ENCODE measurements at regions not wholly inside any gene's neighbourhood (a gene's known extent, or its start where the extent isn't known, plus 50 kb on each side); places are given as distances from the start of the nearest gene placed in this dataset.

- Histone ChIP-seq H2AFZ (no peak overlapping the region), H4K20me1 (replicated peaks; ENCODE audit: insufficient read depth) (no peaks in the 10 kb centered on the region), H3K79me2 (replicated peaks; ENCODE audit: insufficient read depth) (no peaks in the 10 kb centered on the region), H3K36me3 (ENCODE audit: insufficient read depth) (no peaks in the 10 kb centered on the region), H3K27me3 (ENCODE audit: insufficient read depth) (no peaks in the 10 kb centered on the region), H3K9me2 (ENCODE audit: insufficient read depth) (no peaks in the 10 kb centered on the region), H3K27ac (ENCODE audit: low read depth) (no peak overlapping the region), H3K4me1 (ENCODE audit: insufficient read depth) (no peaks in the 10 kb centered on the region), H3F3A (replicated peaks; ENCODE audit: low read depth) (no peaks in the 10 kb centered on the region), H3K4me2 (no peak overlapping the region), H3K4me3 (no peak overlapping the region)
- no peak overlapping the region for H3K4me3 Mint-ChIP-seq
- no peak overlapping the region for H3K27ac Mint-ChIP-seq
- DNase-seq (ENCODE audit: low spot score), result no peak
- ATAC-seq, result no peak
- no peaks in the 10 kb centered on the region for H3K36me3 Mint-ChIP-seq (ENCODE audit: low read depth)
- H3K27me3 Mint-ChIP-seq (ENCODE audit: insufficient read depth, low read depth, poor library complexity), result no peaks in the 10 kb centered on the region
- TF ChIP-seq POLR2AphosphoS5 (IDR thresholded peaks at IDR 0.05; ENCODE audit: low read depth) (no peak), JUNB (IDR thresholded peaks at IDR 0.05; ENCODE audit: unreplicated experiment) (no peak), NANOG (IDR thresholded peaks at IDR 0.05; ENCODE audit: borderline replicate concordance) (no peak), STAT1 (IDR thresholded peaks at IDR 0.05; ENCODE audit: unreplicated experiment) (no peak), EZH2 (IDR thresholded peaks at IDR 0.05; ENCODE audit: low read depth, unreplicated experiment) (no peak)
- no peaks in the 10 kb centered on the region for H3K9me3 Mint-ChIP-seq
- no peaks in the 10 kb centered on the region for H3K4me1 Mint-ChIP-seq
Measured at GRCh38 chr20:43863821-43864544, 50.7 kb upstream of the TOX2 start.

- DNase-seq (ENCODE audit: low spot score) (no peak), ATAC-seq (no peak)
- Histone ChIP-seq H3K9me2 (ENCODE audit: insufficient read depth) (no peaks in the 10 kb centered on the region), H3K79me2 (replicated peaks; ENCODE audit: insufficient read depth) (no peaks in the 10 kb centered on the region), H3K4me1 (ENCODE audit: insufficient read depth) (no peaks in the 10 kb centered on the region), H3K4me3 (no peak overlapping the region), H3K27ac (ENCODE audit: low read depth) (no peak overlapping the region), H3K36me3 (ENCODE audit: insufficient read depth) (no peaks in the 10 kb centered on the region), H3K27me3 (ENCODE audit: insufficient read depth) (no peaks in the 10 kb centered on the region), H3K4me2 (no peak overlapping the region), H2AFZ (no peak overlapping the region), H4K20me1 (replicated peaks; ENCODE audit: insufficient read depth) (no peaks in the 10 kb centered on the region), H3F3A (replicated peaks; ENCODE audit: low read depth) (no peaks in the 10 kb centered on the region)
- Mint-ChIP-seq H3K9me3 (no peaks in the 10 kb centered on the region), H3K27me3 (ENCODE audit: insufficient read depth, low read depth, poor library complexity) (no peaks in the 10 kb centered on the region), H3K27ac (no peak overlapping the region), H3K36me3 (ENCODE audit: low read depth) (no peaks in the 10 kb centered on the region), H3K4me3 (no peak overlapping the region), H3K4me1 (no peaks in the 10 kb centered on the region)
- TF ChIP-seq REST (IDR thresholded peaks at IDR 0.05; ENCODE audit: unreplicated experiment), result no peak
- TF ChIP-seq ZNF462 (CRISPR knock-in tag; IDR thresholded peaks at IDR 0.05), result no peak
- TF ChIP-seq ZNF331 (CRISPR knock-in tag; IDR thresholded peaks at IDR 0.05; ENCODE audit: low read depth), result no peak
Measured at GRCh38 chr20:43863330-43863729, 51.3 kb upstream of the TOX2 start.
